ENCODE measurements at regions not wholly inside any gene's neighbourhood (a gene's known extent, or its start where the extent isn't known, plus 50 kb on each side); places are given as distances from the start of the nearest gene placed in this dataset.

DNA sequence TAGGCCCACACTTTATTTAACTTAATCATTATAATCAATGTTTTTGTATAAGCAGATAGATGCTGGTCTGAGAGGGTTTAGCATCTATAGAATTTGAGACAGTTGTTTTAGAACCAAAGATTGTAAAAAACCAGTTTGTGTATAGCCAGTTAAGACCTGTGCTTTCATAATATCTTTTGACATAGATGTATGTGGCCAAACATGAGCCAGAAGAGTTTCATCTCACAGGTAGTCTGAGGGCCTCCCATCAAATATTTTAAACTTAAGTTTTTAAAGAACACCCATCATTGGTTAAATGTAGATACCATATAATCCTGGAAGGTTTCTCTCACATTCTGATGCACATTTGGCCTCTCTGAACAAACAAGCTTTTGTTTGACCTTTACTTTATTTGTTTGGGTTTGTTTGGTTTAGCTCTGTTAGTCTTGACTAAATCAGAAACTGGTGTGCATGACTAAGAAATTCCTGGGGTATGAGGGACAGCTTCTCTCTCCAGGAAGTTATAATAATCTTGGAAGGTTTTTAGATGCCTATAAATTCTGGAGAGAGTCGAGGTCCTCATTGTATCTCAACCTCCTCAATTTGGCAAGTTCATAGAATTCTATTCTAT is 58.0 kb upstream of the TMEM200A start:
- TF ChIP-seq, protein P1, sequence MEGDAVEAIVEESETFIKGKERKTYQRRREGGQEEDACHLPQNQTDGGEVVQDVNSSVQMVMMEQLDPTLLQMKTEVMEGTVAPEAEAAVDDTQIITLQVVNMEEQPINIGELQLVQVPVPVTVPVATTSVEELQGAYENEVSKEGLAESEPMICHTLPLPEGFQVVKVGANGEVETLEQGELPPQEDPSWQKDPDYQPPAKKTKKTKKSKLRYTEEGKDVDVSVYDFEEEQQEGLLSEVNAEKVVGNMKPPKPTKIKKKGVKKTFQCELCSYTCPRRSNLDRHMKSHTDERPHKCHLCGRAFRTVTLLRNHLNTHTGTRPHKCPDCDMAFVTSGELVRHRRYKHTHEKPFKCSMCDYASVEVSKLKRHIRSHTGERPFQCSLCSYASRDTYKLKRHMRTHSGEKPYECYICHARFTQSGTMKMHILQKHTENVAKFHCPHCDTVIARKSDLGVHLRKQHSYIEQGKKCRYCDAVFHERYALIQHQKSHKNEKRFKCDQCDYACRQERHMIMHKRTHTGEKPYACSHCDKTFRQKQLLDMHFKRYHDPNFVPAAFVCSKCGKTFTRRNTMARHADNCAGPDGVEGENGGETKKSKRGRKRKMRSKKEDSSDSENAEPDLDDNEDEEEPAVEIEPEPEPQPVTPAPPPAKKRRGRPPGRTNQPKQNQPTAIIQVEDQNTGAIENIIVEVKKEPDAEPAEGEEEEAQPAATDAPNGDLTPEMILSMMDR (IDR thresholded peaks at IDR 0.05) = no peak
- TF ChIP-seq ZFX (IDR thresholded peaks at IDR 0.05; ENCODE audit: borderline replicate concordance) = no peak

Data from 22Rv1 (cell line).